ENCODE measurements at regions not wholly inside any gene's neighbourhood (a gene's known extent, or its start where the extent isn't known, plus 50 kb on each side); places are given as distances from the start of the nearest gene placed in this dataset.

- Histone ChIP-seq H3K27ac (no peak overlapping the region), H3K4me3 (no peak overlapping the region), H3K27me3 (replicated peaks) (no peaks in the 10 kb centered on the region; the same call in 1 of the 2 replicates), H3K9me3 (replicated peaks) (no peaks in the 10 kb centered on the region), H3K4me1 (replicated peaks) (no peaks in the 10 kb centered on the region), H3K36me3 (no peaks in the 10 kb centered on the region)
- DNase-seq (ENCODE audit: low read depth in 1 of 2, low spot score in 2 of 2), result no peak
Observed at GRCh38 chr10:123455861-123456260, 210.3 kb upstream of the GPR26 start.

GRCh38 chr10:123458933-123459332 lies 207.2 kb upstream of the GPR26 start:
- Histone ChIP-seq H3K4me1 (replicated peaks) (no peaks in the 10 kb centered on the region), H3K4me3 (no peak overlapping the region), H3K27ac (no peak overlapping the region), H3K9me3 (replicated peaks) (no peaks in the 10 kb centered on the region), H3K27me3 (replicated peaks) (no peaks in the 10 kb centered on the region; the same call in 1 of the 2 replicates), H3K36me3 (no peaks in the 10 kb centered on the region)
- no peak for DNase-seq (ENCODE audit: low read depth in 1 of 2, low spot score in 2 of 2)

- H3K27ac ChIP-seq, result no peak overlapping the region
- H3K9me3 ChIP-seq (replicated peaks), result no peaks in the 10 kb centered on the region
- no peaks in the 10 kb centered on the region for H3K36me3 ChIP-seq
- H3K4me3 ChIP-seq, result no peak overlapping the region
- H3K27me3 ChIP-seq (replicated peaks), result no peaks in the 10 kb centered on the region; the same call in 1 of the 2 replicates
- no peaks in the 10 kb centered on the region for H3K4me1 ChIP-seq (replicated peaks)
- DNase-seq (ENCODE audit: low read depth in 1 of 2, low spot score in 2 of 2), result no peak
Observed at GRCh38 chr10:123459371-123460091, 206.6 kb upstream of the GPR26 start.

DNA sequence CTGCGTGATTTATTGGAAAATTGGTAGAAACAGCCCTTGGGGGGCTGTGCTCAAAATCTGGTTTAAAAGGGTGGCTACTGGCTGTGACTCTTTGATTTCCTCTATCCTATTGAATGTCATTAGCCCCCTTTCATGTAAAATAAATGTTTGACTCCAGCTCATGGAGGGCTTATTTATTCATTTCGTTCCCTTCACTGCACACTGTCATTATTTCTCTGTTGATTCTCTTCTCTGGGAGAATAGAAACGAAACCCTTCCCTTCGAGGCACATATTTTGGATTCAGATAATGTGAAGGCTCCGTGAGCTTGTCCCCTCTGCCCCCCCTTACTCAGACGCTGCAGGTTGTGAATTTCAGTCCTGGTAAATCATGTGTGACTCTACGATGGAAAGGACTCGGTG lies 203.9 kb upstream of the GPR26 start:
- no peaks in the 10 kb centered on the region; the same call in 1 of the 2 replicates for H3K27me3 ChIP-seq (replicated peaks)
- H3K4me3 ChIP-seq, result no peak overlapping the region
- no peak for DNase-seq (ENCODE audit: low read depth in 1 of 2, low spot score in 2 of 2)
- H3K36me3 ChIP-seq, result no peaks in the 10 kb centered on the region
- H3K9me3 ChIP-seq (replicated peaks), result no peaks in the 10 kb centered on the region
- H3K27ac ChIP-seq, result no peak overlapping the region
- H3K4me1 ChIP-seq (replicated peaks), result no peaks in the 10 kb centered on the region

DNA sequence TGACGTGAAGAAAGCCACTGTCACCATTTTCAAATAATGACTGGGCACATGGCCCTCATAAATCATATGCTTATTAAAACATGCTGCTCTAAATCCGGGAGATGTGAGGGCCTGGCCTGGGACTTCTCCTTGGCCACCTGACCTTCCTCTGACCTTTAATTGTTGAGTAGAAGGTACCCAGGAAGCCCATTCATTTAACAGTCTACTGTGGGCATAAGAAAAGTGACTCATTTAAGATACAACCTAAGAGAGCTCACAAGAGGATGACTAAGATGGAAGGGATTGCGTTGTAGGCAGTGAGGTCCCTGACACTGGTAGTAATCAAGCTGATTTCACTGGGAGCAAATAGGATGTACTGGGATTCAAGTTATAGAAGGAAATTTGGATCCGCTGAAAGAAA lies 203.4 kb upstream of the GPR26 start:
- no peak overlapping the region for H3K27ac ChIP-seq
- no peaks in the 10 kb centered on the region for H3K9me3 ChIP-seq (replicated peaks)
- H3K4me3 ChIP-seq, result no peak overlapping the region
- DNase-seq (ENCODE audit: low read depth in 1 of 2, low spot score in 2 of 2), result no peak
- no peaks in the 10 kb centered on the region for H3K27me3 ChIP-seq (replicated peaks)
- H3K36me3 ChIP-seq, result no peaks in the 10 kb centered on the region
- no peaks in the 10 kb centered on the region for H3K4me1 ChIP-seq (replicated peaks)

DNA sequence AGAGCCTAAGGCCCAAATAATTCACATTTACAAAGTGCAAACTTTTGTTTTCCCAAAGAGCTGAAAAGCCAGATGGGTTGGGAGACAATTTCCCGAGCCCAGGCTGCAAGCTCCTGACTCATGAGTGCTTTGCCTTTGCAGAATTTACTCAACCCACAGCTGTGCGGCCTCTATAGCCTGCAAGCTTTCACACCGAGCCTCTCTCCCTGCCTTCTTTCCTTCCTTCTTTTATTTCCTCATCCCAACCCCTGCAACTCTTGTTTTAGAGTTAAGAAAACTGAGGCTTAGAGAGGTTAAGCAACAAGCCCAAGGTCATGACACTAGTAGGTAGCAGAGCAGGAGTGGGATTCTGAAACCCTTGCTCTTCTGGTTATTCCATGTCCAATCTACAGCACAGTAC lies 203.0 kb upstream of the GPR26 start:
- no peaks in the 10 kb centered on the region for H3K36me3 ChIP-seq
- H3K4me3 ChIP-seq, result no peak overlapping the region
- H3K4me1 ChIP-seq (replicated peaks), result no peaks in the 10 kb centered on the region
- H3K9me3 ChIP-seq (replicated peaks), result no peaks in the 10 kb centered on the region
- no peaks in the 10 kb centered on the region for H3K27me3 ChIP-seq (replicated peaks)
- no peak for DNase-seq (ENCODE audit: low read depth in 1 of 2, low spot score in 2 of 2)
- H3K27ac ChIP-seq, result no peak overlapping the region

GRCh38 chr10:123463698-123464097 lies 202.5 kb upstream of the GPR26 start:
- no peaks in the 10 kb centered on the region for H3K36me3 ChIP-seq
- H3K9me3 ChIP-seq (replicated peaks), result no peaks in the 10 kb centered on the region

GRCh38 chr10:123464430-123465323 lies 201.5 kb upstream of the GPR26 start:
- Histone ChIP-seq H3K36me3 (no peaks in the 10 kb centered on the region), H3K27me3 (replicated peaks) (no peaks in the 10 kb centered on the region), H3K4me3 (no peak overlapping the region), H3K27ac (no peak overlapping the region), H3K9me3 (replicated peaks) (no peaks in the 10 kb centered on the region), H3K4me1 (replicated peaks) (no peaks in the 10 kb centered on the region)
- DNase-seq (ENCODE audit: low read depth in 1 of 2, low spot score in 2 of 2), result no peak

More at GRCh38 chr10:123463698-123464097, 202.5 kb upstream of the GPR26 start:
- no peak overlapping the region for H3K4me3 ChIP-seq
- DNase-seq (ENCODE audit: low read depth in 1 of 2, low spot score in 2 of 2), result no peak
- H3K4me1 ChIP-seq (replicated peaks), result no peaks in the 10 kb centered on the region
- no peak overlapping the region for H3K27ac ChIP-seq
- H3K27me3 ChIP-seq (replicated peaks), result no peaks in the 10 kb centered on the region

DNA sequence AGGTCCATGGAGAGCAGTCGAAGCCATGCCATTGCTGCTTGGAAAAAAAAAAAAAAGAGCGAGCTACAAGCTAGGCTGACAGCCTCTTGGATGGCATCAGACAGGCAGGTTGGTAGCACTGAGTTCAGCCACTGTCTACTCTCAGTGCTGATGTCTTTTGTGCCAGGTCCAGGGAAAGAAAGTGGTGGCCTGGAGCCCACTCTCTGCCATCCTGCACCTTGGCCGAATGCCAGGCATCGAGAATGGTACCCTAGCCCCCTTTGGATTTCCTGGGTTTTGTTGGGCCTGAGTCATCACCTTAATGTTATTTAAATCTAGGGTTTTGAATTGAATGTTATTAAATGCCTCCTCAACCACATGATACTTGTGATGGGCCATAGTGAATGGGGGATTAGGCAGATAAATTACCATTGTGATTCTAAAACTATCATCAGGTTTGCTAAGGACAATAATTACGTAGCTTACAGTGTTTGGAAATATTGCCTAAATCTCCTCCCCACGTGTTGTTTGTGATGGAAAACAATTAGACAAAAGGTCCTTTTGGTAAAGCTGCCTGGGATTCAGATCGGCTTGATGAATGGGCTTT lies 195.7 kb upstream of the GPR26 start:
- Histone ChIP-seq H3K27me3 (replicated peaks) (no peaks in the 10 kb centered on the region), H3K36me3 (no peaks in the 10 kb centered on the region), H3K27ac (no peak overlapping the region), H3K4me1 (replicated peaks) (no peaks in the 10 kb centered on the region), H3K9me3 (replicated peaks) (no peaks in the 10 kb centered on the region), H3K4me3 (no peak overlapping the region)
- DNase-seq (ENCODE audit: low read depth in 1 of 2, low spot score in 2 of 2), result no peak

GRCh38 chr10:123471811-123472210 lies 194.3 kb upstream of the GPR26 start:
- no peak overlapping the region for H3K27ac ChIP-seq
- no peak overlapping the region for H3K4me3 ChIP-seq

GRCh38 chr10:123472606-123473005 lies 193.5 kb upstream of the GPR26 start:
- Histone ChIP-seq H3K4me3 (no peak overlapping the region), H3K9me3 (replicated peaks) (no peaks in the 10 kb centered on the region), H3K4me1 (replicated peaks) (no peaks in the 10 kb centered on the region), H3K36me3 (no peaks in the 10 kb centered on the region), H3K27ac (no peak overlapping the region), H3K27me3 (replicated peaks) (no peaks in the 10 kb centered on the region)
- DNase-seq (ENCODE audit: low read depth in 1 of 2, low spot score in 2 of 2), result no peak

More at GRCh38 chr10:123471811-123472210, 194.3 kb upstream of the GPR26 start:
- DNase-seq (ENCODE audit: low read depth in 1 of 2, low spot score in 2 of 2), result no peak
- Histone ChIP-seq H3K27me3 (replicated peaks) (no peaks in the 10 kb centered on the region), H3K4me1 (replicated peaks) (no peaks in the 10 kb centered on the region), H3K9me3 (replicated peaks) (no peaks in the 10 kb centered on the region), H3K36me3 (no peaks in the 10 kb centered on the region)

- Histone ChIP-seq H3K9me3 (replicated peaks) (no peaks in the 10 kb centered on the region), H3K27me3 (replicated peaks) (no peaks in the 10 kb centered on the region), H3K27ac (no peak overlapping the region), H3K4me1 (replicated peaks) (no peaks in the 10 kb centered on the region), H3K4me3 (no peak overlapping the region), H3K36me3 (no peaks in the 10 kb centered on the region)
- DNase-seq (ENCODE audit: low read depth in 1 of 2, low spot score in 2 of 2), result no peak
Observed at GRCh38 chr10:123474700-123475099, 191.5 kb upstream of the GPR26 start.

- Histone ChIP-seq H3K27me3 (replicated peaks) (no peaks in the 10 kb centered on the region), H3K36me3 (no peaks in the 10 kb centered on the region), H3K4me1 (replicated peaks) (no peaks in the 10 kb centered on the region), H3K4me3 (no peak overlapping the region), H3K9me3 (replicated peaks) (no peaks in the 10 kb centered on the region), H3K27ac (no peak overlapping the region)
- no peak for DNase-seq (ENCODE audit: low read depth in 1 of 2, low spot score in 2 of 2)
Observed at GRCh38 chr10:123475466-123475865, 190.7 kb upstream of the GPR26 start.

DNA sequence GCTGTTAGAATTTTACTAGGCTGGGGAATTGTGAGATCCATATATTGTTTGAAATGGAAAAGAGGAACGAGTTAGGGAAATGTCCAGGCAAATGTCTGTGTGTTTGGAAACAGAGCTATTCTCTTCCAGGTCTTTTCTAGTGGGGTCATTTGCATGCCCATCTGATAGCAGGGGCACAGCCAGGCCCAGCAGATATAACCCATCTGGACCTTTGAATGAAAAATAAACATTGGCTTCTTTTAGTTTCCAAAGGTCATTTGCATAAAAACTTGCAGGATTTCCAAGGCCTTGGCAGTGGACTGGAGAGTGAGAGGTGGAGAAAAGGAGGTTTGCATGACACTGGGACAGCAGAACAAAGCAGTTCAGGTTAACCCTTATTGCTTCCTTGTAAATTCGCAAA lies 188.0 kb upstream of the GPR26 start:
- Histone ChIP-seq H3K27me3 (replicated peaks) (no peaks in the 10 kb centered on the region), H3K36me3 (no peaks in the 10 kb centered on the region), H3K4me3 (no peak overlapping the region), H3K4me1 (replicated peaks) (no peaks in the 10 kb centered on the region), H3K9me3 (replicated peaks) (no peaks in the 10 kb centered on the region), H3K27ac (no peak overlapping the region)
- no peak for DNase-seq (ENCODE audit: low read depth in 1 of 2, low spot score in 2 of 2)

All from SJSA1 (cell line).